Smooth muscle cell (in vitro differentiated cells): ENCODE measurements at regions not wholly inside any gene's neighbourhood (a gene's known extent, or its start where the extent isn't known, plus 50 kb on each side); places are given as distances from the start of the nearest gene placed in this dataset.

ENCODE experiments used
- DNase-seq: peaks from one replicate; lab custom pipeline; 2025; ENCODE audit not compliant: unreplicated experiment; lab: John Stamatoyannopoulos, UW
- H2AFZ ChIP-seq: fragments of 200-600 bp; sonication (generic); 2 replicates; pipeline ENCODE4 v1.6.0; 2016; ENCODE audit warnings: antibody characterized with exemption, low read depth, mild to moderate bottlenecking
- H3F3A ChIP-seq: fragments of 200-600 bp; sonication (generic); 2 replicates; pipeline ENCODE4 v1.6.0; 2017; ENCODE audit warnings: antibody characterized with exemption, low read depth
- H3K27ac ChIP-seq: fragments of 200-600 bp; sonication (generic); 2 replicates; pipeline ENCODE4 v1.5.1; 2016; ENCODE audit warnings: low read depth, mild to moderate bottlenecking
- H3K27me3 ChIP-seq: fragments of 200-600 bp; sonication (generic); 2 replicates; pipeline ENCODE4 v1.6.1; 2016; ENCODE audit warnings: low read depth, mild to moderate bottlenecking
- H3K36me3 ChIP-seq: fragments of 200-600 bp; sonication (generic); 2 replicates; pipeline ENCODE4 v1.5.1; 2016; ENCODE audit warnings: low read depth
- H3K4me1 ChIP-seq: fragments of 200-600 bp; sonication (generic); 2 replicates; pipeline ENCODE4 v1.5.1; 2016; ENCODE audit warnings: low read depth
- H3K4me2 ChIP-seq: fragments of 200-600 bp; sonication (generic); 2 replicates; pipeline ENCODE4 v1.6.0; 2016; ENCODE audit warnings: mild to moderate bottlenecking
- H3K4me3 ChIP-seq: fragments of 200-600 bp; sonication (generic); 2 replicates; pipeline ENCODE4 v1.5.1; 2016; ENCODE audit warnings: mild to moderate bottlenecking
- H3K79me2 ChIP-seq: fragments of 200-600 bp; sonication (generic); 2 replicates; pipeline ENCODE4 v1.6.0; 2016; ENCODE audit warnings: low read depth, mild to moderate bottlenecking
- H3K9ac ChIP-seq: fragments of 200-600 bp; sonication (generic); 2 replicates; pipeline ENCODE4 v1.6.0; 2016; ENCODE audit warnings: low read depth
- H3K9me3 ChIP-seq: fragments of 200-600 bp; sonication (generic); replicated peaks from 2 replicates; pipeline ENCODE4 v1.5.1; 2016; ENCODE audit warnings: low read depth
- H4K20me1 ChIP-seq: fragments of 200-600 bp; sonication (generic); 2 replicates; pipeline ENCODE4 v1.6.0; 2016; ENCODE audit warnings: low read depth
- WGBS: methylation state at CpG from one replicate; pipeline ENCODE4 v1.1.7; 2016; ENCODE audit warnings: low lambda C conversion rate; 5-methylcytosine and 5-hydroxymethylcytosine counted together
- TF ChIP-seq, protein P1 (sequence below): fragments of 200-600 bp; sonication (generic); IDR thresholded peaks from 2 replicates; pipeline ENCODE4 v1.5.1; 2017; ENCODE audit warnings: borderline replicate concordance, mild to moderate bottlenecking, antibody characterized with exemption; ENCODE audit not compliant: insufficient read depth, poor library complexity, severe bottlenecking

- TF ChIP-seq, protein P1, sequence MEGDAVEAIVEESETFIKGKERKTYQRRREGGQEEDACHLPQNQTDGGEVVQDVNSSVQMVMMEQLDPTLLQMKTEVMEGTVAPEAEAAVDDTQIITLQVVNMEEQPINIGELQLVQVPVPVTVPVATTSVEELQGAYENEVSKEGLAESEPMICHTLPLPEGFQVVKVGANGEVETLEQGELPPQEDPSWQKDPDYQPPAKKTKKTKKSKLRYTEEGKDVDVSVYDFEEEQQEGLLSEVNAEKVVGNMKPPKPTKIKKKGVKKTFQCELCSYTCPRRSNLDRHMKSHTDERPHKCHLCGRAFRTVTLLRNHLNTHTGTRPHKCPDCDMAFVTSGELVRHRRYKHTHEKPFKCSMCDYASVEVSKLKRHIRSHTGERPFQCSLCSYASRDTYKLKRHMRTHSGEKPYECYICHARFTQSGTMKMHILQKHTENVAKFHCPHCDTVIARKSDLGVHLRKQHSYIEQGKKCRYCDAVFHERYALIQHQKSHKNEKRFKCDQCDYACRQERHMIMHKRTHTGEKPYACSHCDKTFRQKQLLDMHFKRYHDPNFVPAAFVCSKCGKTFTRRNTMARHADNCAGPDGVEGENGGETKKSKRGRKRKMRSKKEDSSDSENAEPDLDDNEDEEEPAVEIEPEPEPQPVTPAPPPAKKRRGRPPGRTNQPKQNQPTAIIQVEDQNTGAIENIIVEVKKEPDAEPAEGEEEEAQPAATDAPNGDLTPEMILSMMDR, result no peak
- Histone ChIP-seq H3K4me3 (no peak overlapping the region), H3K4me1 (no peaks in the 10 kb centered on the region), H3K36me3 (no peaks in the 10 kb centered on the region), H2AFZ (no peak overlapping the region), H3K79me2 (no peaks in the 10 kb centered on the region), H3K9ac (no peak overlapping the region), H4K20me1 (no peaks in the 10 kb centered on the region), H3K4me2 (no peak overlapping the region), H3K27me3 (no peaks in the 10 kb centered on the region), H3K27ac (no peak overlapping the region), H3F3A (no peaks in the 10 kb centered on the region), H3K9me3 (no peaks in the 10 kb centered on the region)
- 90% methylated on average over 3 of the region's 3 CpGs for WGBS
- DNase-seq, result no peak
Measured at GRCh38 chr18:24797981-24798380, 337.5 kb downstream of the HRH4 start.

DNA sequence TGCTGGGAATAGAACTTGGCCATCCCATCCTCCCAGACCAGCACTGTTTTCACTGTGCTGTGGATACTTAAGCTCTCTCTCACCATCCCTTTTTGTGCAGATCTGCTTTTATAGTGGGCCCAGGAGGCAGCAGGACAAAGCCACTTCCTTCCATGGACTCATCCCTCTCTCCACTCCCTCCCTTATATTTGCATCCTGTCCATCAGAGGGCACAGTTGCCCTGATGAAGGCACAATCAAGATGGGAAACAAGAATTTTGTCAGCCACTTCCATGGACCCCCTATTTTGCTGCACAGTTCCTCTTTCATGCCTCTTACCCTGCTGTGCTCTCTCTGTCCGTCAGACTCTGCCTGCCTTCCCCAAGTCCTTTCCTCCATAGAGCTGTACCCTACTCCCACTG is 338.7 kb downstream of the HRH4 start:
- Histone ChIP-seq H3F3A (no peaks in the 10 kb centered on the region), H3K9me3 (no peaks in the 10 kb centered on the region), H3K27ac (no peak overlapping the region), H3K36me3 (no peaks in the 10 kb centered on the region), H3K4me2 (no peak overlapping the region), H3K27me3 (no peaks in the 10 kb centered on the region), H2AFZ (no peak overlapping the region), H4K20me1 (no peaks in the 10 kb centered on the region), H3K4me1 (no peaks in the 10 kb centered on the region), H3K79me2 (no peaks in the 10 kb centered on the region), H3K4me3 (no peak overlapping the region), H3K9ac (no peak overlapping the region)
- no peak for DNase-seq
- WGBS, result 64% methylated on average over 1 of the region's 1 CpG
- TF ChIP-seq, protein P1, result no peak

- Histone ChIP-seq H3K9me3 (no peaks in the 10 kb centered on the region), H3K4me3 (no peak overlapping the region), H4K20me1 (no peaks in the 10 kb centered on the region), H3F3A (no peaks in the 10 kb centered on the region), H3K27ac (no peak overlapping the region), H3K27me3 (no peaks in the 10 kb centered on the region), H2AFZ (no peak overlapping the region), H3K79me2 (no peaks in the 10 kb centered on the region), H3K4me2 (no peak overlapping the region), H3K4me1 (no peaks in the 10 kb centered on the region), H3K9ac (no peak overlapping the region), H3K36me3 (no peaks in the 10 kb centered on the region)
- 86% methylated on average over 4 of the region's 4 CpGs for WGBS
- no peak for DNase-seq
- TF ChIP-seq, protein P1, result no peak
Measured at GRCh38 chr18:24799720-24800119, 339.3 kb downstream of the HRH4 start.

- no peaks in the 10 kb centered on the region for H3F3A ChIP-seq
- no peaks in the 10 kb centered on the region for H4K20me1 ChIP-seq
- H3K4me2 ChIP-seq, result no peak overlapping the region
- H3K4me3 ChIP-seq, result no peak overlapping the region
- no peaks in the 10 kb centered on the region for H3K36me3 ChIP-seq
- no peaks in the 10 kb centered on the region for H3K27me3 ChIP-seq
- no peak for DNase-seq
- H3K27ac ChIP-seq, result no peak overlapping the region
- TF ChIP-seq, protein P1, result no peak
- no peaks in the 10 kb centered on the region for H3K79me2 ChIP-seq
- H3K4me1 ChIP-seq, result no peaks in the 10 kb centered on the region
- WGBS, result 75% methylated on average over 1 of the region's 1 CpG
- no peak overlapping the region for H2AFZ ChIP-seq
- H3K9me3 ChIP-seq, result no peaks in the 10 kb centered on the region
- H3K9ac ChIP-seq, result no peak overlapping the region
Measured at GRCh38 chr18:24801001-24801400, 340.6 kb downstream of the HRH4 start.
